ENCODE measurements at regions not wholly inside any gene's neighbourhood (a gene's known extent, or its start where the extent isn't known, plus 50 kb on each side); places are given as distances from the start of the nearest gene placed in this dataset.
"Not testable (repeated sequence)": the region's sequence is repeated elsewhere in the genome, so short reads cannot be mapped to it uniquely, and the experiment has no call there.

DNA sequence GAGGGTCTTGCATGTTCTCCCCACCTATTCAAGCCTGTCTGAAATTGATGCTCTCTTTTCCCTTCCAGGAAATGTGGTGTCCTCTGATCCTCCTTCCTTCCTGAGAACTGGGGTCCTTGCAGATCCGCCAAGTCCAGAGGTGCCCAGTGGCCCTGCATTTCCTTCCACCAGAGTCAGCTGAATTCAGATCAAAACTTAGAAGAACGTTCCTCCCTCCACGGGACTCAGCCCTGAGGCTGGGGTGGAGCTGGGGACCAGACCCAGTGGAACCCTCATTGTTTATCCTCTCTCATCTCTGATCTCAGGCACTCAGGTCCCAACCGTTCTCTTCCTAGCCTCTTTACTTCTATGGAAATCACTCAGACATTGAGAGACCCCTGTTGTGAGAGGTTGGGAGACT, 477.3 kb downstream of the TSHZ3 start:
- no peak for DNase-seq (ENCODE audit: low read depth)

DNA sequence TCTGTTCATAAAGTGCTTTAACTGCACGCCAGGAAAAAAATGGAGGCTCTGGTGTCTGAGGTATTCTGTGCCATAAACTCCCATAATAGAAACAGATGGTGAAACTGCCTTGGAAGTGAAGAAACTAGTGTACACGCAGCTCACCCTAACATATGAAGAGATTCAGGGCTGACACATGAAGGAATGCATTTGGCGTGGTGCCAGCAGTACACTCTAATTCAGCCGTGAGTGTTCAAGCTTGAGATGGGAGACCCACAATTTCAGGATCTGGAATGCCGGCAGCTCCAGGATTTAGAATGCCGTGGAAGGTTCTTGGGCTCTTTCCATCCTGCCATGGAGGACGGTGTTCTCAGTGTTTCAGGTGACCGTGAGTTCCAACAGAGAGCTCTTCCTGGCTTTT, 478.4 kb downstream of the TSHZ3 start:
- no peak for DNase-seq (ENCODE audit: low read depth)

DNA sequence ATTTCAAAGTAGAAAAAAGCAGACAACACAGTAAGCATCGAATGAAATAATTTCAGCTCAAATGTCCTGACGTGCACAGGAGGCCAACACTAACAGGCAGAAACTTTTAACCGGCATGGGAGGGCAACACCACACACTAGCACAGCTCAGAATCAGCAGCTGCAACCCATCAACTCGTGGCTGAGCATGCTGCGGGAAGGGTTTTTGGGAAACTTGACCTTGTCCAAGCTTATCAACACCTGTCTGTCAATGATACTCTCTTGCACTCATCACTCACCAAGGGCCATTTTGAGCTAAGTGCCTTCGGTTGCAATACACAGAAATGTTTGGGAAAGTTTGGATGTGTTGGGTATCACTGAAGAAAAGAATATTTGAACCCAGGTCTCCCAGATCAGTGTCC, 483.7 kb downstream of the TSHZ3 start:
- DNase-seq (ENCODE audit: low read depth) = no peak

DNA sequence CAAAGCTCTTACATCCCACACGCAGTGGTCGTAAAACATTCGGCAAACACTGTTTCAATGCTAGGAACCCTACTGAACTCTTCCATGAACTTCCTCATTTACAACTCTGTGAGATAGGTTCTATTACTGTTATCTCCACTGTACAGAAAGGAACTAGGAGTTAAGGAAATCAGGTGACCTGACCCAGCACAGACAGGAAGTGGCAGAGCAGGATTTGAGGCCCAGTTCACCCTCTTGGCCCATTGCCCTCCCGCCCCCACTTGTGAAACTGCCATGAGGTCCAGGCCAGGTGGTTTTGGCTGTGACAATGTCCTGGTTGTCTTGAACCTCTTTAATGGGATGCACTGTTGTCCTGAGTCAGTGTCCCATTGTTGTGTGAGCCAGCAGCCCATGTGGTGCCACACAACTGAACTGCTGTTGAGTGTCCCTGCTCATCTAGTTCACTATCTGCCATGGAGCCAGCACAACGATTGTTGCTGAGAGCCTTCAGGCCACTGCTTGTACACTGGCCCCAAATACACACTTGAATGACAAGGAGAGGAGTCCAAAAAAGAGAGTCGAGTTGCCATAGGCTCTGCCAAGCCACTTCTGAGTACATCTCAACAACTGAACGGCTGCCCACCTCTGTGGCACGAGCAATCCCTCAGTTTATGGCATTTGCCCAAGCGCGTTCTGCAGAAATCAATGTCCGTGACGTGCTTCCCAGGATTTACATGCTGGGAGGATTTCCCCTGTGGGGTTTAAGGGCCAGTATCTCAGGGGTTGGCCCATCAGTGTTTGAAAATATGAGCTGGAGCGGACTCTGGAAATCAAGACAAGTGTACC, 484.6 kb downstream of the TSHZ3 start:
- DNase-seq (ENCODE audit: low read depth) = no peak

DNA sequence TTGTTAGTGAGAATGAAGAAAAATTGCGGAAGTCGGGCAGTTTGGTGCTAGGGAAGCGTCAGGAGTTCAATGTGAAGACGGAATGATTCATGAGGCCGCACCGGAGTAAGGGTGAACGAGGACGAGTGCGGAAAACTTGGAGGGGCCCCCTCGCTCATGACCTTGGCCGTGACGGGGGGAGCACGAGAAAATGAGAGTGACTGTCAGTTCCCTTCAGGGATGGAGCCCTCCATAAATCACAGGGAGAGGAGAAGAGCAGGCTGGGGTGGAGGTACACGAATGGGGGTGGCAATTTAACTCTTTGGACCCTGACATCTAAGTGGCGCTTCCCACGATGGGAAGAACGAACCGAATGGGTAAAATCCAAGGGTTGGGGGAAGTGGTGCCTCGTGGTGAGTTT, 486.4 kb downstream of the TSHZ3 start:
- DNase-seq (ENCODE audit: low read depth) = no peak

DNA sequence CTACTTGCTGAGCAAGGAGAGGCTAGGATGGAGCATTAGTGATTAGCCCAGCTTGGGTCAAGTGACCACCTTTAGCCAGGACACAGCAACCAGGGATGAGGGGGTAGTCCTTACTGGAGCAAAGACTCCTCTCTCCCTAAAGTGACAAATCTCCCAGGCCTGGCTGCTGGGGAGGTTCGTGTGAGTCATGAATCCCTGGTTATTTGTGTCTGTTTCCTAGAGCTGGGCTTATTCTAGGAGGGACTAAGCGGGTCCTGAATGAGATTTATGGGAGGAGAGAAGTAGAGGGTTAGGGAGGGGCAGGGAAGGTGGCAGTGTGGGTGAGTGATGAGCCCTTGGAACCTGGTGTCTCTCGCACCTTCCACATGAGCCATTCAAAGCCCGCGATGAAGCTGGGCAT, 487.3 kb downstream of the TSHZ3 start:
- no peak for DNase-seq (ENCODE audit: low read depth)

DNA sequence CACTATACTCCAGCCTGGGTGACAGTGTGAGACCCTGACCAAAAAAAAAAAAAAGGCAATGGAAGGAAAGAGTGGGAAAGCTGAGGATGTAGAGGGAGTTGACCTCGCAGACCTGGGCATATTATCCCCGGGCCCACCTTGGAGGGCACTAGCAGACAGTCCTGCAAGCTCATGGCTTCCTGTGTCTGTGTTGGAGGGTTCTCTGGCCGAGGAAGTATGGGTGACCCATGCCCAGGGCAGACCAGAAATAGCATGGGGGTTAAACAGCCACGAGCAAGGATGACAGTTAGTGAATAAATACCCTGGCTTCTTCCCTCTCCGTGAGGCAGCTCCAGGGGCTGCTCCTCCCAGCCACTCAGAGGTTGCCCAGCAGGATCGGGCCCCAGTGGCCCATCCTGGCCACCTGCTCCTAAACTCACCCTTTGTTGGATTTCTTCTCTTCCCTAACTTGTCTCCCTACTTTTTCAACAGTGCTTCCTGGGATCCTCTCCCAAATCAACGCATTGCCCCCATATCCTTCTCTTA, 485.8 kb downstream of the ZNF536 start:
- no peak for DNase-seq (ENCODE audit: low read depth)

DNA sequence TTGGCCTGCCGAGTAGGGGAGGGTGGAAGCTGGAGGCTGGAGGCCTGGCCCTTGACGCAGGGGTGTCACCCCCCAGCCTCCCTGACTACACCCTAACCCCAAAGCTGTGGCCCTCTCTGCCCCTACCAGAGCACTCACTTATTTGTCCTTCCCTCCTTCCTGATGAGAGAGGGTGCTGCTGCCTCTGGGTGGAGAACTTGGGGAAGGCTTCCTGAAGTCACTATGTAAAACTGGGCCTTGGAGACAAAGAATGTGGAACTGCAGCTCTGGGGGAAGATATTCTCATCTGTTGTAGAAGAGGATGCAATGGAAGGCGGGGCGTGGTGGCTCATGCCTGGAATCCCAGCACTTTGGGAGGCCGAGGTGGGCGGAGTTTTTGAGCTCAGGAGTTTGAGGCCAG, 485.2 kb downstream of the ZNF536 start:
- DNase-seq (ENCODE audit: low read depth) = no peak

DNA sequence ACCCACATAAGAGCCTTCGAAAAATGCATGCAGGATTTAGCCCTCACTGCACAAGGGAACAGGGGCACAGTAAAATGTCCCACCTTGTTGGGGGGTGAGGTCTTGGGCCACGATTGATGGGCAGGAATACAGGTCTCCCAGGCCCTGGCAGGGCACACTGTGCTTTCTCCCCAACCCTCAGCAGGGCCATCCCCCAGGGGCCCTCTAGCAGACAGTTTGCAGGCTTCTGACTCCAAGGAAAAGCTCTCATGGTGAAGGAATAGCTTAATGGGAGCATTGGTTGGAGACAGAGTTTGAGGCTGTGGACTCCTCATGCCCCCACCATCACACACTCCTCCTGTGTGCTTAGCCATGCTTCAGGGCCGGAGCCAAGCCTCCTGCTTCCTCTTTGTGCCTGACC, 484.6 kb downstream of the ZNF536 start:
- DNase-seq (ENCODE audit: low read depth) = no peak

DNA sequence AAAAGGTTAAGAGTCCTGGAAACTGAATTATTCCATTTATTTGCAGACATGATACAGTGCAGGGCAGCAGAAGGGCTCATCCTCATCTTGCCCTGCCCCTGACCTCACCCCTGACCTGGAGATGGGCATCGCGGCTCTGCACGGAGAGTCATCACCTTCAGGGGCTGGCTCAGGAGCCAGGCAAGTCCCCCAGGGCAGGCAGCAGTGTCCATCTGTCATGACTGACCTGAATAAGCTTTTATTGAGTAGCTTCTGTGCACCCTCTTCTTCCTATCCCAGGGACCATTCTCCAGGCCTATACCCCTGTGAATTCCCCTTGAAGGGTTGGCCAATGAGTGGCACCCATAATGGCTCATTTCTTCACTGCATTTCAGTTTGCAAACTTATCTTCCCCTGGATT, 484.2 kb downstream of the ZNF536 start:
- DNase-seq (ENCODE audit: low read depth) = no peak

DNA sequence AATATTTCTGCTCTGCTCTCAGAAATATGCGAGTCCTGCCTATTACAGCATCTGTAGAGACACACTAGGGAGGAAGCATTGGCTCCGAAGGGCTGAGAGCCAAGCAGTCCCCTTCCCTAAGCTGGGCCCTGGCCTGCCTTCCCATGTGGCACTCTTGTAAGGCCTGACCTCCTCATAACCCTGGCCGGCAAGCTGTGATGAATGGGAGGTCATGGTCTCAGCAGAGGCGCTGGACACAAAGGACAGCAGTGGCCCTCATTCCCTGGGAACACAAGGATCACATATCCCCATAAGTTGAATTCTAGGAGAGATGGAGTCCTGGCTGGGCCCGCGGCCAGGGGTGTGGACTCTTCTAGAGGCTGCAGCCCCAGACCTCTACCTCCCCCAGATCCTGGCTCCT, 483.3 kb downstream of the ZNF536 start:
- no peak for DNase-seq (ENCODE audit: low read depth)

DNA sequence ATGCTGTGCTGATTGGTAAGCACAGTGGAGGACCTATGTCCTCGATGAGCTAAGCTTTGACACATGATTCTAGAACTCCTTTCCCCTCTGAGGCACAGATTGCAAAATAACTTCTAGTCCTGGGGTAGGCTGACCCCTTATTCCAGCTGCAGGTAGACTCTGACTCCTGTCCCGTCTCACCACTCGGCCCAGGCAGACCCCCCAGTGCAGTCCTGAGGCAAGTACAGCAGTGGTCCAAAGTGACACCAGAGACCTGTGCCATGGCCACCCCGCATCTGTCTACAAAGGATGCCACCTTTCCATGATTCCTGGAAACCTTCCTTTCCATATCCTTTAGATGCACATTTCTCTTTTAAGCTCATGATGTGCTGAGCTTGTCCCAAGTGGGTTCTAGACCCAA, 482.5 kb downstream of the ZNF536 start:
- DNase-seq (ENCODE audit: low read depth) = no peak

DNA sequence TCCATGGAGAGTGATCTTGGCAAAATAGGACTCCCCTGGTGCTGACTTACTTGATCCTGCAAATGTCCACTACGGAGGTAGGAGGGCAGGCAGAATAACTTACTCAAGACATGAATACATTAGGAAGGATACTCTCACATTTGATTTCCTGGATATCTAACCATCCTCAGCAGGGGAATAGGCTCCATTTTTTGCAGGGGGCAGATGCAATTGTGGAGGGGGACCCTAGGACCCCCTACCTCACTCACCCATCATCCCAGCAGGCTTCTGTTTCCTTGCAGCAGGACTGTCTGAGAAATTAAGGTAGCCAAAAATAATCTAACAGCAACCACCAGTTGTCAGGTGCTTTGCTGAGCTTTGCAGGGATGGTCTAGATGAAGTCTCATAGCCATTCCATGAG, 482.0 kb downstream of the ZNF536 start:
- DNase-seq (ENCODE audit: low read depth) = no peak

DNA sequence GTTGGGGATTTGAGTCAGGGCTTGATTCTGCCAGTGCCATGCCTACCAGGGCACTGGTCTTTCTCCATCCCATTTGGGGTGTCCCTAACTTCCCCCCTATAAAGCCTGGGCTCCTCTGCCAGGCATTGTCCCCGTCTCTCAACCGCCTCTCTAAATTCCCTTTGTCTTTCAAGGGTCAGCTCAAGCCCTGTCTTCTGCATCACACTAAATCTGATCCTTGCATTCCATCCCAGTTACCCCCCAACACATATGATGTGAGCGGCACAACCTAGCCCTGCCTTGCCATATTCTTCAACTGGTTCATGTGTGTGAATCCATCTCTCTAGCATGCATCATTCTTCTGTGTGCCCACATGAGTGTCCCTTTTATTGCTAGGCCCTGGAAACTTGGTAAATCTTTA, 480.9 kb downstream of the ZNF536 start:
- DNase-seq (ENCODE audit: low read depth) = no peak

DNA sequence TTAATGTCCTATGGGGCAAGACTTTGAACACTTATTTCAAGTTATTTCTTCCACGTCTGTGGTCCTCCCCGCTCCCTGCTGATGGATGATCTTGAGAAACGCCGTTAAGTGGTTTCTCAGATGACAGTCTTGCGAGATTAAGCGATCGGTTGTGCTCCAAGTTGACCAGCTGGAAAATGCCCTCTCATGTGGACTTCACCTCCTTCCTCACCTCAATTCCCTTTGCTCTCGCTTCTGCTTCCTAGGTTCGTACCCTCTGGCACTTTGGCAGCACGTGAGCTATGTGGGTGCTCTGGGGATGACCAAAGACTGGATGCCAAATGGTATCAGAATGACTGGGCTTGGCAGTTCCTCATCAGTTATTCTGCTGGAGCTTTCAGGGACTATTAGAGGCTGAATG, 480.0 kb downstream of the ZNF536 start:
- no peak for DNase-seq (ENCODE audit: low read depth)

DNA sequence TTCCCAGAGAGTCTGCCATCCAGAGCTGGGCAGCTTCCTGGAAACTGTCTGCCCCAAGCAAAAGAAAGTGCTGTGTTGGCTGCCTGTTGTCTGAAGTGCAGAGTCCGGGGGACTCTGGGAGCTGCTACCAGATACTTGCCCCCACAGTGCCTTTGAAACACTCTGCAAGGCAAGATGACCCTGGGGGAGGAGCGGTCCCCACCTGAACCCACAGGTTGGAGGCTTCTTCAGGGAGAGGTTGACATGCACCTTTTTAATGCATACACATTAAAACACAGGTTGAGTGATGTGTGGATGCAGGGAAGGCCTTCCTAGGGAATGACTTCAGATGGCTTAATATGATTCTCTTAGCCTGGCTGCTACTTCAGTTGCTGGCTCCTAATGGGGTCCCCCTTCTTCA, 479.5 kb downstream of the ZNF536 start:
- DNase-seq (ENCODE audit: low read depth) = no peak

DNA sequence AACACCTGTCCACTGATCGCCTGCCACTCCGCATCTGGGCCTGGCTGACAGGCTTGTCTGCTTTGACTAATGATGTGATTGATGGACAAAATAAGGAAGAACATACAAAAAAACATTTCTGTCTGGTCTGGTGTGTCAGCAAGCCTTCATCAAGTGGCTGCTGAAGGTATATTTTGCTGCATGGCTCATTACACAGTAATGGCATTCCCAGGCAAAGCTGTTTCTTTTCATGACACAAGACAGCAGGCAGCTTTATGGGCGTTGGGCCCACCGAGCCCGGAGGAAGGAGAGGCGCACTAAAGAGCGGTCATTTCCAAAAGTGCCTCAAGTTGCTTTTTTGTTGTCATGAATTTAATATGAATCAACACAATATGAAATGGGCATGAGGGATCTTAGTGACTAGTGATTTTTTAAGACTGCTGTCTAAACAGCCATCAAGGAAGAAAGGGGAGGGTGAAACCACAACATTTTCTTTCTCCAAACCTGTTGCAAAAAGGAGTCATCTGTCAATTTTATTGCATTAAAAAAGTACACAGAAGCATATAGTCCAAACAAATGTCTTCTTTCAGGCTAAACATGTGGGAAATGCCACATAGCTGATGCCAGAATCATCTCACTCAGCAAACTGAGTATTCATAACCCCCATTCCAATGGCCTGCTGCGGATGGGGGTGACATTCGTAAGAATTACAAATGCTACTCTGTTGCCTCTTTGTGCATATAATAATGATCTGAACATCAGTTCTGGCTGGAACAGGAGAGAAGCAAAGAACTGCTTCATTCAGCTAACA, 476.6 kb downstream of the ZNF536 start:
- no peak for DNase-seq (ENCODE audit: low read depth)

DNA sequence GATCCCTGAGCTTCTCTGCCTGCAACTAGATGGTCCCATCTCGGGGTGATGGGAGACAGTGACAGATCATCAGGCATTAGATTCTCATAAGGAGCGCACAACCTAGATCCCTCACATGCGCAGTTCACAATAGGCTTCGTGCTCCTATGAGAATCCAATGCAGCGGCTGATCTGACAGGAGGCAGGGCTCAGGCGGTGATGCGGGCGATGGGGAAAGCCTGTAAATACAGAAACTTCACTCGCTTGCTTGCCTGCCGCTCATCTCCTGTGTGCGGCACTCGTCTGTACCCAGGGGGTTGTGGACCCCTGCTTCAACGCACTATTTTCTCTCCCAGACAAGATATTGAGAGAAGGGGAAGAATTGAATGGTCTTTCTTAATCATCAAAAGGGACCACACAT, 473.9 kb downstream of the ZNF536 start:
- DNase-seq (ENCODE audit: low read depth) = no peak

DNA sequence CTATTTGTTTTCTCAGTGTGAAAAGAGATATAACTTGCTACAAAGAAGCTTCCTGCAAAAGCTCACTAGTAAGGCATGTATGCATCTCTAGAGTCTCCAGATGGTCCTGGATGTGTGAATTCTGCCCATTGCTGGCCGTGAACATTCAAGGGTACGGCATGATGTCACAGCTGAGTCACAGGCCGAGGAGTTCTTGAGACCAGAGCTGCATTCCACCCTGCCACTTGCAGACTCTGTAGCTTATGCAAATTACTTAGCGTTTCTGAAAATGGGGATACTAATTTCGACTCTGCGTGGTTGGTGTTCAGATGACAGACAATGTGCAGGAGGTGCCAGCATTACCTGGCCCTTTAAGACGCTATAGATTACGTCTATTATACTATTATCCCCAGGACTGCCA, 470.7 kb downstream of the ZNF536 start:
- DNase-seq (ENCODE audit: low read depth) = no peak

DNA sequence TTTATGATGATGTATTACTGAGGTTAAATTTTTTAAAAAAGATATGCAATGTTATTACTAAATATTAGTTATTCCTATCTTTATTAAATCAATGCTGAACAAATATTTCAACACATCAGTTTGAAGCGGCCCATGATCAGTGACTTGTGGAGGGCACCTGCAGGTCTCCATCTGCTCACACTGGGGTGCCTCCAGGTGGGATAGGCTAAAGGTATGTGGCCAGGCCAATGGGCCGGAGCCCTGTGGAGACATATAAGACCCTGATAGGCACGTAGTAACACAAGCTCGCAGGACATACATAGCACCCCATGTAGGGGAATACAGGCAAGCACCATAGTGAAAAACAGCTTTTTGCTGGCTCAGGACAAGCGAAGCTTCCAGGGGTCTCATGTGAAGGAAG, 469.8 kb downstream of the ZNF536 start:
- no peak for DNase-seq (ENCODE audit: low read depth)

DNA sequence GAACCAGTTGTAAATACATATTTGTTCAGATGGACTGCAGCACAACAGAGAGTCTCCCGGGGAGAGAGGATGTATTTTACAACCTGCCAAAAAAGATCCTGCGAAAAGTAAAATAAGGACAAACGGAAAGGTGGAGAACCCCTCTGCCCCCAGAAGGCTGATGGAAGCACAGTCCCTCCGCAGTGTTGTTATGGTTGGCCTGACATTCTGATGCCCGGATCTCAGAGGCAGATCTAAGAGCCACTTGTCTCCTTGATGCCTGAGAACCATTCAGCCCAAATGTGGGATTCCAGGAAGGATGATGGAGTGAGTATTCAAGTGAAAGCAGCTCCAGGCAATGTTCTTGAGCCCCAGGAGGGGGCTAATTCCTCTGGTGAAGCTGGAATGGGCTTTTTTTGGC, 458.7 kb downstream of the ZNF536 start:
- DNase-seq (ENCODE audit: low read depth) = no peak

DNA sequence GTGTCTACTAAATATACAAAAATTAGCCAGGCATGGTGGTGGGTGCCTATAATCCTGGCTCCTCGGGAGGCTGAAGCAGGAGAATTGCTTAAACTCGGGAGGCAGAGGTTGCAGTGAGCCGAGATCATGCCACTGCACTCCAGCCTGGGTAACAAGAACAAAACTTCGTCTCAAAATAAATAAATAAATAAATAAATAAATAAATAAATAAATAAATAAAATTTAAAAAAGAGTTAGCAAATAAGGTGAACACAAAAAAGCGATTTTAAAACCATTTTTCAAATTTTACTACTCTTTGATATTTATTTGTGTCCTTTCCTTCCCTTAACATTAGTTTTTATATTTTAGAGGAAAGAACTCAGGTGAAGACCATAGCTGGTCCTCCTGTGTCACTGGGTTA, 453.3 kb downstream of the ZNF536 start:
- not testable (repeated sequence) for DNase-seq (ENCODE audit: low read depth)

DNA sequence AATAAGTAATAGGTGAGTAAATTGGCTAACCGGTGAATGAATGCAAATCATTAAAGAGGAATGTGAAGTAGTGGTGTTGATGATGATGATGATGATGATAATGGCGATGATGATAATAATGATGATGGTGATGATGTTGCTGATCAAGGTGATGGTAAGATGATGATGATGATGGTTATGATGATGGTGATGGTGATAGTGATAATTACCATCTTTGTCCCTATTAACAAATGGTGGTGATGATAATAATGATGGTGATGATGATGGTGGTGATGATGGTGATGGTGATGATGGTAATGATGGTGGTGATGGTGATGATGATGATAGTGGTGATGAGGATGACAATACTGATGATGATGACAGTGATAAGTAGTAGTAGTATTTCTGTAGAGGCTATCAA, 452.6 kb downstream of the ZNF536 start:
- no peak for DNase-seq (ENCODE audit: low read depth)
